MCF 10A (cell line): ENCODE measurements at regions not wholly inside any gene's neighbourhood (a gene's known extent, or its start where the extent isn't known, plus 50 kb on each side); places are given as distances from the start of the nearest gene placed in this dataset.
A peak's percentile ranks its signal among the peaks of the same experiment; 100 is the strongest.

ENCODE experiments used
- BruUV-seq: library from RNA; stranded (reverse); fragments of 400-500 nt; replicated peaks from 2 replicates; lab custom pipeline; 2021; lab: Mats Ljungman, UMichigan
- CTCF ChIA-PET: fragments of 300-600 bp; sonication (Branson Sonifier 250); formaldehyde crosslinking; extraction: SDS; loops from one replicate; lab custom pipeline; 2021; ENCODE audit warnings: antibody characterized with exemption, inconsistent platforms; lab: Yijun Ruan, JAX
- POLR2A ChIA-PET: fragments of 300-600, 350-650 bp; sonication (Branson Sonifier 250); formaldehyde crosslinking; extraction: SDS; loops from one replicate; lab custom pipeline; 2020; ENCODE audit warnings: antibody characterized with exemption, inconsistent platforms; lab: Yijun Ruan, JAX
- DNase-seq: peaks from one replicate; pipeline ENCODE4 v3.0.0-alpha.2; 2018; ENCODE audit not compliant: unreplicated experiment
- H3K27ac Mint-ChIP-seq: one replicate; pipeline ENCODE4 v1.8.0; 2022; ENCODE audit warnings: mild to moderate bottlenecking, low read depth, mixed read lengths; ENCODE audit not compliant: unreplicated experiment
- H3K27me3 Mint-ChIP-seq: one replicate; pipeline ENCODE4 v1.8.0; 2022; ENCODE audit warnings: mixed read lengths; ENCODE audit not compliant: insufficient read depth, unreplicated experiment
- H3K36me3 Mint-ChIP-seq: one replicate; pipeline ENCODE4 v1.8.0; 2022; ENCODE audit warnings: mild to moderate bottlenecking, moderate library complexity, mixed read lengths; ENCODE audit not compliant: insufficient read depth, unreplicated experiment
- H3K4me1 Mint-ChIP-seq: one replicate; pipeline ENCODE4 v1.8.0; 2022; ENCODE audit warnings: mixed read lengths; ENCODE audit not compliant: insufficient read depth, unreplicated experiment
- H3K4me3 Mint-ChIP-seq: one replicate; pipeline ENCODE4 v1.8.0; 2022; ENCODE audit warnings: mild to moderate bottlenecking, moderate library complexity, mixed read lengths; ENCODE audit not compliant: unreplicated experiment
- H3K9me3 Mint-ChIP-seq: one replicate; pipeline ENCODE4 v1.8.0; 2022; ENCODE audit warnings: mixed read lengths; ENCODE audit not compliant: unreplicated experiment
- CTCF ChIP-seq: fragments of 200-600 bp; IDR thresholded peaks from one replicate; pipeline ENCODE4 v1.8.0; 2022; ENCODE audit warnings: antibody characterized with exemption, mild to moderate bottlenecking; ENCODE audit not compliant: unreplicated experiment
- intact Hi-C: fragments of 100-400 bp; cut with micrococcal nuclease; formaldehyde crosslinking; loops from 2 replicates; pipeline ENCODE4 v1.14.1; 2022

GRCh38 chr3:30195352-30195751 is 411.0 kb upstream of the TGFBR2 start:
- TF ChIP-seq CTCF: no peak
- no TSS peak for BruUV-seq
- ChIA-PET POLR2A (interaction anchor here (0.5 to 0.9 kb wide), 5 partner anchors 35 to 1798 kb away, joined by 3 to 4 read pairs (median 3); no protein-coding TSS in a partner anchor), CTCF (interaction anchor here (1.2 to 6.2 kb wide), 4 partner anchors 80 to 499 kb away, joined by 3 to 87 read pairs (median 38); no protein-coding TSS in a partner anchor)
- peaks cover 19% of the 10 kb centered on the region for H3K4me1 Mint-ChIP-seq
- H3K36me3 Mint-ChIP-seq: no peaks in the 10 kb centered on the region
- H3K9me3 Mint-ChIP-seq: no peaks in the 10 kb centered on the region
- intact Hi-C loops: no loop called here
- no peak for DNase-seq
- H3K27me3 Mint-ChIP-seq: no peaks in the 10 kb centered on the region
- H3K4me3 Mint-ChIP-seq: no peak overlapping the region
- no peak overlapping the region for H3K27ac Mint-ChIP-seq

- ChIA-PET POLR2A (interaction anchor here (0.7 to 2.8 kb wide), 7 partner anchors 10 to 408 kb away, joined by 3 to 17 read pairs (median 4); partner anchors contain the start of gene TGFBR2), CTCF (interaction anchor here (0.5 to 6.2 kb wide), 46 partner anchors 8 to 1413 kb away, joined by 3 to 87 read pairs (median 4); no protein-coding TSS in a partner anchor)
- Mint-ChIP-seq H3K27me3 (no peaks in the 10 kb centered on the region), H3K36me3 (no peaks in the 10 kb centered on the region), H3K4me1 (peaks cover 32% of the 10 kb centered on the region), H3K9me3 (no peaks in the 10 kb centered on the region), H3K27ac (peak overlapping the region; percentile 31), H3K4me3 (no peak overlapping the region)
- no peak for DNase-seq
- no TSS peak for BruUV-seq
- intact Hi-C loops: no loop called here
- TF ChIP-seq CTCF: no peak
Measured at GRCh38 chr3:30198162-30198561, 408.2 kb upstream of the TGFBR2 start.

GRCh38 chr3:30199096-30199759 is 407.2 kb upstream of the TGFBR2 start:
- TF ChIP-seq CTCF: peak; percentile 60
- DNase-seq: peak; percentile 76
- no TSS peak for BruUV-seq
- Mint-ChIP-seq H3K27ac (peak overlapping the region; percentile 12), H3K9me3 (no peaks in the 10 kb centered on the region), H3K27me3 (no peaks in the 10 kb centered on the region), H3K36me3 (no peaks in the 10 kb centered on the region), H3K4me1 (peaks cover 32% of the 10 kb centered on the region), H3K4me3 (no peak overlapping the region)
- intact Hi-C loops: loop anchor here (1.0 kb wide), 4 partner anchors 86 to 549 kb away; no protein-coding TSS in a partner anchor
- ChIA-PET CTCF (interaction anchor here (0.5 to 6.2 kb wide), 52 partner anchors 9 to 1036 kb away, joined by 3 to 87 read pairs (median 3); no protein-coding TSS in a partner anchor), POLR2A (interaction anchor here (0.6 to 2.8 kb wide), 6 partner anchors 17 to 440 kb away, joined by 3 to 17 read pairs (median 3); no protein-coding TSS in a partner anchor)

DNA sequence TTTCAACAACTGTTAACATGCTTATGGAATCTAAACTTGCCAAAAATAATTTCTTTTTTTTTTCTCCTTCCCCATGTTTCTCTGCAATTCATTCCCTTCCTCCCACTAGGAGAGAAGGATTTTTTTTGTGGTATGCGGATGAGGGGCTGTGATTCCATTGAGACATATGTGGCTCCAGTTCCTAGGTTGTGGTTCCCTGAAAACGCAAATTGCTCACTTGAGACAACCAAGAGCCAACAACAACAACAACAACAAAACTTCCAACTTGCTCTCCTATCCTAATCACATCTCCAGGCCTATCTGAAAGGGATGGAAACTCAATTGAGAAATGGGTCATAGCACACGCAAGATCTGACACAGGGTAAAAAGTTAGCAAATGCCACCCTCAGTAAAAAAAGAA is 406.5 kb upstream of the TGFBR2 start:
- Mint-ChIP-seq H3K4me3 (no peak overlapping the region), H3K27ac (no peak overlapping the region), H3K36me3 (no peaks in the 10 kb centered on the region), H3K27me3 (no peaks in the 10 kb centered on the region), H3K4me1 (peaks cover 32% of the 10 kb centered on the region), H3K9me3 (no peaks in the 10 kb centered on the region)
- no TSS peak for BruUV-seq
- no peak for DNase-seq
- TF ChIP-seq CTCF: no peak
- ChIA-PET POLR2A (interaction anchor here (2.8 kb wide), 1 partner anchor 157 kb away, joined by 17 read pairs; no protein-coding TSS in a partner anchor), CTCF (interaction anchor here (0.7 to 6.2 kb wide), 19 partner anchors 12 to 802 kb away, joined by 3 to 87 read pairs (median 4); no protein-coding TSS in a partner anchor)
- intact Hi-C loops: loop anchor here (1.0 to 5.0 kb wide), 6 partner anchors 87 to 548 kb away; partner anchors contain the start of gene TGFBR2
